H1 (cell line): ENCODE measurements at regions not wholly inside any gene's neighbourhood (a gene's known extent, or its start where the extent isn't known, plus 50 kb on each side); places are given as distances from the start of the nearest gene placed in this dataset.

Source experiments
- CTCF ChIA-PET: fragments of 300-600 bp; sonication (Branson Sonifier 250); formaldehyde crosslinking; loops from one replicate; lab custom pipeline; 2021; ENCODE audit not compliant: partially characterized antibody; lab: Charles Lee
- POLR2A ChIA-PET: fragments of 300-600 bp; sonication (Branson Sonifier 250); formaldehyde crosslinking; loops from one replicate; lab custom pipeline; 2021; ENCODE audit warnings: inconsistent platforms; ENCODE audit not compliant: partially characterized antibody; lab: Charles Lee
- DNase-seq, 2 experiments: peaks; one replicate each; pipeline versions ENCODE4 v3.0.0 to v3.0.0-alpha.2; 2010 to 2022; ENCODE audit warnings: low spot score in 2 of 2, low read depth in 1 of 2, mixed read lengths in 1 of 2
- FAIRE-seq: peaks from 2 replicates; lab custom pipeline; 2011; peaks lifted over from hg19 to GRCh38; lab: Jason Lieb, UNC
- H2AFZ ChIP-seq: 2 replicates; pipeline ENCODE4 v1.8.1; 2012; ENCODE audit warnings: low read length, inconsistent platforms
- H2AK5ac ChIP-seq: 2 replicates; pipeline ENCODE4 v1.6.1; 2013; ENCODE audit warnings: low read depth, low read length
- H2BK120ac ChIP-seq: replicated peaks from 2 replicates; pipeline ENCODE3; 2013; ENCODE audit warnings: low read depth, low read length, inconsistent platforms
- H2BK12ac ChIP-seq: 2 replicates; pipeline ENCODE4 v1.6.1; 2013; ENCODE audit warnings: low read depth, low read length
- H2BK15ac ChIP-seq: 2 replicates; pipeline ENCODE4 v1.6.1; 2013; ENCODE audit warnings: low read length
- H2BK20ac ChIP-seq: 2 replicates; pipeline ENCODE4 v1.6.1; 2013; ENCODE audit warnings: low read length
- H2BK5ac ChIP-seq: 2 replicates; pipeline ENCODE4 v1.6.1; 2013; ENCODE audit warnings: low read depth, low read length
- H3K14ac ChIP-seq: 2 replicates; pipeline ENCODE4 v1.6.1; 2013; ENCODE audit warnings: inconsistent platforms; ENCODE audit not compliant: insufficient read length
- H3K18ac ChIP-seq: 2 replicates; pipeline ENCODE4 v1.6.1; 2013; ENCODE audit warnings: low read length; ENCODE audit errors: extremely low read depth
- H3K23ac ChIP-seq: 2 replicates; pipeline ENCODE4 v1.6.1; 2013; ENCODE audit warnings: inconsistent platforms; ENCODE audit not compliant: insufficient read length
- H3K23me2 ChIP-seq: 2 replicates; pipeline ENCODE4 v1.6.1; 2013; ENCODE audit warnings: low read depth, low read length
- H3K27ac ChIP-seq: 2 replicates; pipeline ENCODE4 v1.6.1; 2011; ENCODE audit warnings: low read depth, low read length, inconsistent platforms
- H3K27me3 ChIP-seq, 4 experiments: replicated peaks in 1 of 4; 1 replicate in 1 of 4; 2 replicates in 3 of 4; pipeline versions ENCODE4 v1.6.1 to v1.8.1; 2011 to 2013; ENCODE audit warnings: low read length in 3 of 4, mild to moderate bottlenecking in 3 of 4, inconsistent platforms in 2 of 4, mixed read lengths in 2 of 4, moderate library complexity in 1 of 4; ENCODE audit not compliant: control insufficient read depth in 3 of 4, insufficient read depth in 3 of 4; ENCODE audit errors: extremely low read depth in 1 of 4
- H3K36me3 ChIP-seq, 4 experiments: 2 replicates each; pipeline versions ENCODE4 v1.6.1 to v1.8.1; 2011 to 2013; ENCODE audit warnings: mild to moderate bottlenecking in 4 of 4, low read length in 3 of 4, moderate library complexity in 2 of 4, control low read depth in 1 of 4, inconsistent platforms in 1 of 4; ENCODE audit not compliant: insufficient read depth in 4 of 4, control insufficient read depth in 2 of 4
- H3K4ac ChIP-seq: replicated peaks from 2 replicates; pipeline ENCODE3; 2013; ENCODE audit warnings: low read length, low read depth, mixed read lengths, inconsistent platforms; ENCODE audit not compliant: insufficient read length
- H3K4me1 ChIP-seq, 4 experiments: replicated peaks in 1 of 4; 1 replicate in 1 of 4; 2 replicates in 3 of 4; pipeline versions ENCODE4 v1.6.1 to v1.8.1; 2011 to 2013; ENCODE audit warnings: low read length in 3 of 4, inconsistent platforms in 2 of 4, mixed read lengths in 1 of 4; ENCODE audit not compliant: insufficient read depth in 4 of 4, control insufficient read depth in 3 of 4
- H3K4me2 ChIP-seq, 2 experiments: 2 replicates each; pipeline versions ENCODE4 v1.6.1 to v1.8.1; 2011 to 2013; ENCODE audit warnings: low read depth in 2 of 2, low read length in 2 of 2, control low read depth in 1 of 2, inconsistent platforms in 1 of 2, mild to moderate bottlenecking in 1 of 2; ENCODE audit not compliant: insufficient read depth in 1 of 2
- H3K4me3 ChIP-seq, 4 experiments: fragments of 200-600, 300-600 bp in 1 of 4; sonication (generic), shearing (Covaris generic), sonication (Bioruptor Twin) in 1 of 4; 2 replicates each; pipeline versions ENCODE4 v1.5.1 to v1.8.1; 2011 to 2016; ENCODE audit warnings: low read length in 4 of 4, low read depth in 3 of 4, control low read depth in 2 of 4, inconsistent platforms in 2 of 4, mild to moderate bottlenecking in 2 of 4, mixed read lengths in 1 of 4, moderate library complexity in 1 of 4; ENCODE audit not compliant: insufficient read depth in 2 of 4; ENCODE audit errors: extremely low read depth in 1 of 4
- H3K56ac ChIP-seq: replicated peaks from 2 replicates; pipeline ENCODE3; 2013; ENCODE audit warnings: low read depth, mild to moderate bottlenecking, mixed read lengths, low read length, inconsistent platforms; ENCODE audit not compliant: insufficient read length
- H3K79me1 ChIP-seq: 2 replicates; pipeline ENCODE4 v1.6.1; 2013; ENCODE audit warnings: low read depth, low read length, control low read depth
- H3K79me2 ChIP-seq, 2 experiments: 2 replicates each; pipeline versions ENCODE4 v1.6.1 to v1.8.1; 2012 to 2013; ENCODE audit warnings: low read length in 2 of 2, mild to moderate bottlenecking in 2 of 2, inconsistent platforms in 1 of 2; ENCODE audit not compliant: insufficient read depth in 2 of 2, control insufficient read depth in 1 of 2
- H3K9ac ChIP-seq, 4 experiments: replicated peaks in 1 of 4; 1 replicate in 1 of 4; 2 replicates in 3 of 4; pipeline versions ENCODE4 v1.6.1 to v1.8.1; 2011 to 2013; ENCODE audit warnings: low read depth in 3 of 4, low read length in 3 of 4, control low read depth in 2 of 4, mild to moderate bottlenecking in 2 of 4, moderate library complexity in 2 of 4, inconsistent platforms in 1 of 4; ENCODE audit errors: extremely low read depth in 1 of 4
- H3K9me3 ChIP-seq, 2 experiments: 2 replicates each; pipeline versions ENCODE4 v1.6.1 to v1.8.1; 2012 to 2013; ENCODE audit warnings: mild to moderate bottlenecking in 2 of 2, moderate library complexity in 2 of 2, control low read depth in 1 of 2, inconsistent platforms in 1 of 2, low read depth in 1 of 2, low read length in 1 of 2, mixed read lengths in 1 of 2; ENCODE audit not compliant: insufficient read depth in 2 of 2
- H4K20me1 ChIP-seq, 2 experiments: replicated peaks in 1 of 2; 2 replicates each; pipeline versions ENCODE3 to v1.8.1; 2011 to 2013; ENCODE audit warnings: inconsistent platforms in 2 of 2, low read length in 2 of 2, mild to moderate bottlenecking in 1 of 2; ENCODE audit not compliant: insufficient read depth in 2 of 2, control insufficient read depth in 1 of 2
- H4K5ac ChIP-seq: 2 replicates; pipeline ENCODE4 v1.6.1; 2013; ENCODE audit warnings: low read length, low read depth, mixed read lengths, inconsistent platforms; ENCODE audit not compliant: insufficient read length
- H4K8ac ChIP-seq: 2 replicates; pipeline ENCODE4 v1.8.0; 2013; ENCODE audit warnings: mild to moderate bottlenecking, moderate library complexity, low read length, inconsistent platforms; ENCODE audit not compliant: insufficient read depth; ENCODE audit errors: extremely low read depth
- H4K91ac ChIP-seq: replicated peaks from 2 replicates; pipeline ENCODE3; 2013; ENCODE audit warnings: low read length, mixed read lengths, inconsistent platforms; ENCODE audit not compliant: insufficient read length
- ASH2L ChIP-seq: fragments of 200-600, 300-600 bp; sonication (generic); IDR thresholded peaks from one replicate; pipeline ENCODE4 v1.7.1; 2017; ENCODE audit warnings: low read length
- CBX5 ChIP-seq: fragments of 300-800, 300-1000 bp; sonication (generic); IDR thresholded peaks from 2 replicates; pipeline ENCODE4 v1.7.1; 2016; ENCODE audit warnings: antibody characterized with exemption, low read length, low read depth
- EP300 ChIP-seq, 2 experiments: IDR thresholded peaks; 1 replicate in 1 of 2; 2 replicates in 1 of 2; pipeline ENCODE4 v1.6.1; 2011 to 2012; ENCODE audit warnings: low read depth in 2 of 2, low read length in 2 of 2, mild to moderate bottlenecking in 2 of 2, borderline replicate concordance in 1 of 2, inconsistent platforms in 1 of 2, moderate library complexity in 1 of 2
- FOSL1 ChIP-seq: IDR thresholded peaks from 2 replicates; pipeline ENCODE4 v1.6.1; 2011; ENCODE audit warnings: mild to moderate bottlenecking, low read depth, low read length, moderate library complexity; ENCODE audit not compliant: insufficient read depth
- KDM4A ChIP-seq: IDR thresholded peaks from one replicate; pipeline ENCODE4 v1.7.1; 2012; ENCODE audit warnings: low read depth, mild to moderate bottlenecking, moderate library complexity, low read length, inconsistent platforms; ENCODE audit not compliant: severe bottlenecking
- NANOG ChIP-seq: IDR thresholded peaks from 2 replicates; pipeline ENCODE4 v1.6.1; 2011; ENCODE audit warnings: low read length, low read depth, mild to moderate bottlenecking, inconsistent platforms; ENCODE audit not compliant: insufficient read depth, poor library complexity, severe bottlenecking
- RAD21 ChIP-seq, 2 experiments: IDR thresholded peaks in 1 of 2; conservative IDR thresholded peaks in 1 of 2; 2 replicates each; pipeline ENCODE4 v1.6.1; 2011; ENCODE audit warnings: low read depth in 2 of 2, low read length in 2 of 2, improper control_type of control experiment in 1 of 2, inconsistent platforms in 1 of 2, mild to moderate bottlenecking in 1 of 2, moderate library complexity in 1 of 2
- RNF2 ChIP-seq: fragments of 200-900, 300-1000 bp; sonication (generic); IDR thresholded peaks from 2 replicates; pipeline ENCODE4 v1.7.1; 2016; ENCODE audit warnings: borderline replicate concordance, low read depth, mild to moderate bottlenecking, antibody characterized with exemption, low read length; ENCODE audit not compliant: poor library complexity, severe bottlenecking; ENCODE audit errors: missing control alignments
- SAP30 ChIP-seq: fragments of 300-600 bp; sonication (generic); IDR thresholded peaks from 2 replicates; pipeline ENCODE4 v1.7.1; 2012; ENCODE audit warnings: low read length, moderate library complexity, mild to moderate bottlenecking, inconsistent platforms; ENCODE audit not compliant: insufficient read depth, insufficient replicate concordance
- SRF ChIP-seq: IDR thresholded peaks from 2 replicates; pipeline ENCODE4 v1.6.1; 2011; ENCODE audit warnings: mild to moderate bottlenecking, low read depth, low read length, moderate library complexity
- TAF1 ChIP-seq: IDR thresholded peaks from 2 replicates; pipeline ENCODE4 v1.6.1; 2011; ENCODE audit warnings: mild to moderate bottlenecking, low read depth, low read length
- WGBS, 2 experiments: shearing (Covaris generic) in 1 of 2; methylation state at CpG; one replicate each; pipeline versions ENCODE4 v1.1.6 to v1.1.7; 2013 to 2015; ENCODE audit warnings: low lambda C conversion rate in 2 of 2, mixed read lengths in 2 of 2, inconsistent platforms in 1 of 2, low coverage in 1 of 2, missing lambda C conversion rate in 1 of 2; ENCODE audit not compliant: insufficient replicate concordance in 2 of 2, insufficient coverage in 1 of 2, insufficient read length in 1 of 2; ENCODE audit errors: extremely low coverage in 1 of 2, missing lambda C conversion rate in 1 of 2; 5-methylcytosine and 5-hydroxymethylcytosine counted together
- TF ChIP-seq, protein P1 (sequence below): IDR thresholded peaks from 2 replicates; pipeline ENCODE4 v1.6.1; 2011; ENCODE audit warnings: low read depth, mild to moderate bottlenecking, low read length; ENCODE audit not compliant: insufficient read depth

DNA sequence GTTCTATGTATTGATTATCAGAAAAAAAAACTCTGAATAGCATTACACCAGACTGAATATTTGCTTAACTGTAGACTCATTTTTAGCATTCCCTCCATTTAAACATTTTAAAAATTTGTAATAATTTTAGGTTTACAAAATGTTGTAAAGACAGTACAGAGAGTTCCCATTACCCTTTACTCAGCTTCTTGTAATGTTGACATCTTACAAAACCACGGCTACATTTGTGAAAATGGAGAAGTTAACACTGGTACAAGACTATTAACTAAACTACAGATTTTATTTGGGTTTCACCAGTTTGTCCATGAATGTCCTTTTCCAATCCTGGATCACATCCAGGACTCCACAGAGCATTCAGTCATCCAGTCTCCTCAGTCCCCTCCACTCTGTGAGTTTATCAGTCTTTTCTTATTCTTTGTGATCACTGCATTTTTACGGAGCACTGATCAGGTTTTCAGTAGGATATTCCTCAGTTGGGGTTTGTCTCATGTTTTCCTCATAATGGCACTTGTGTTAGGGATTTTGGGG lies 130.0 kb upstream of the EEPD1 start:
- Histone ChIP-seq H3K79me2 (no peaks in the 10 kb centered on the region), H3K23me2 (no peaks in the 10 kb centered on the region), H3K4me1 (no peaks in the 10 kb centered on the region; a peak in 1 of 7 replicates), H3K27me3 (no peaks in the 10 kb centered on the region), H3K56ac (no peak overlapping the region), H2BK20ac (no peak overlapping the region), H3K27ac (no peak overlapping the region), H3K18ac (no peak overlapping the region), H3K4me2 (no peak overlapping the region), H2AFZ (no peak overlapping the region), H2BK120ac (no peak overlapping the region), H4K8ac (no peak overlapping the region)
- WGBS, 2 experiments = 95% methylated on average over 2 of the region's 2 CpGs; no CpG with 5 or more reads in 1 of the 2 experiments
- CTCF ChIA-PET = interaction anchor here (1.0 to 4.1 kb wide), 6 partner anchors 9 to 268 kb away, joined by 3 to 45 read pairs (median 14); no protein-coding TSS in a partner anchor
- no peak for FAIRE-seq
- TF ChIP-seq SAP30 = no peak
- TF ChIP-seq RNF2 = no peak
- no peak for TF ChIP-seq EP300 (IDR thresholded peaks at IDR 0.05; ENCODE audit: borderline replicate concordance in 1 of 2, low read depth in 2 of 2, low read length in 2 of 2)
- no peak for TF ChIP-seq CBX5
- no peak for TF ChIP-seq SRF
- TF ChIP-seq TAF1 = no peak
- no peak for TF ChIP-seq FOSL1
- no peak for TF ChIP-seq KDM4A
- TF ChIP-seq ASH2L = no peak
- no peak for TF ChIP-seq RAD21 (IDR thresholded peaks at IDR 0.05 in 1 of 2, conservative IDR thresholded peaks at IDR 0.05 in 1 of 2; ENCODE audit: low read depth in 2 of 2, low read length in 2 of 2)
- TF ChIP-seq NANOG = no peak
- TF ChIP-seq, protein P1, sequence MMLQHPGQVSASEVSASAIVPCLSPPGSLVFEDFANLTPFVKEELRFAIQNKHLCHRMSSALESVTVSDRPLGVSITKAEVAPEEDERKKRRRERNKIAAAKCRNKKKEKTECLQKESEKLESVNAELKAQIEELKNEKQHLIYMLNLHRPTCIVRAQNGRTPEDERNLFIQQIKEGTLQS = no peak
- TF ChIP-seq, all 59 proteins: peak for 0
- Histone ChIP-seq H4K91ac (no peak overlapping the region), H3K9ac (no peak overlapping the region), H3K79me1 (no peaks in the 10 kb centered on the region), H4K20me1 (no peaks in the 10 kb centered on the region), H2BK12ac (no peak overlapping the region), H3K36me3 (no peaks in the 10 kb centered on the region), H3K14ac (no peak overlapping the region), H2BK5ac (no peak overlapping the region), H3K4me3 (no peak overlapping the region), H3K9me3 (no peaks in the 10 kb centered on the region), H2BK15ac (no peak overlapping the region), H4K5ac (no peak overlapping the region), H2AK5ac (no peak overlapping the region), H3K4ac (no peak overlapping the region), H3K23ac (no peak overlapping the region)
- POLR2A ChIA-PET = no interaction called here
- no peak for DNase-seq
